EL (cell line): ENCODE measurements at regions not wholly inside any gene's neighbourhood (a gene's known extent, or its start where the extent isn't known, plus 50 kb on each side); places are given as distances from the start of the nearest gene placed in this dataset.
A peak's percentile ranks its signal among the peaks of the same experiment; 100 is the strongest.

Source experiments
- DNase-seq: peaks from one replicate; pipeline ENCODE4 v3.0.0-alpha.2; 2016

- no peak for DNase-seq
Measured at GRCh38 chr1:101723415-101723814, 273.3 kb downstream of the OLFM3 start.

GRCh38 chr1:101728029-101728428, 268.7 kb downstream of the OLFM3 start:
- DNase-seq, result no peak

- no peak for DNase-seq
Measured at GRCh38 chr1:101730559-101730958, 266.2 kb downstream of the OLFM3 start.

- DNase-seq, result no peak
Measured at GRCh38 chr1:101732261-101732660, 264.5 kb downstream of the OLFM3 start.

- no peak for DNase-seq
Measured at GRCh38 chr1:101733340-101733739, 263.4 kb downstream of the OLFM3 start.

GRCh38 chr1:101738475-101738874, 258.3 kb downstream of the OLFM3 start:
- DNase-seq, result peak; percentile 58

- DNase-seq, result no peak
Measured at GRCh38 chr1:101739146-101739545, 257.6 kb downstream of the OLFM3 start.

GRCh38 chr1:101739826-101740330, 256.8 kb downstream of the OLFM3 start:
- no peak for DNase-seq

GRCh38 chr1:101741910-101742309, 254.8 kb downstream of the OLFM3 start:
- no peak for DNase-seq

- no peak for DNase-seq
Measured at GRCh38 chr1:101742509-101742908, 254.2 kb downstream of the OLFM3 start.

- DNase-seq, result no peak
Measured at GRCh38 chr1:101745551-101746270, 251.0 kb downstream of the OLFM3 start.

GRCh38 chr1:101748077-101748476, 248.6 kb downstream of the OLFM3 start:
- DNase-seq, result no peak
